ENCODE measurements at regions not wholly inside any gene's neighbourhood (a gene's known extent, or its start where the extent isn't known, plus 50 kb on each side); places are given as distances from the start of the nearest gene placed in this dataset.

DNA sequence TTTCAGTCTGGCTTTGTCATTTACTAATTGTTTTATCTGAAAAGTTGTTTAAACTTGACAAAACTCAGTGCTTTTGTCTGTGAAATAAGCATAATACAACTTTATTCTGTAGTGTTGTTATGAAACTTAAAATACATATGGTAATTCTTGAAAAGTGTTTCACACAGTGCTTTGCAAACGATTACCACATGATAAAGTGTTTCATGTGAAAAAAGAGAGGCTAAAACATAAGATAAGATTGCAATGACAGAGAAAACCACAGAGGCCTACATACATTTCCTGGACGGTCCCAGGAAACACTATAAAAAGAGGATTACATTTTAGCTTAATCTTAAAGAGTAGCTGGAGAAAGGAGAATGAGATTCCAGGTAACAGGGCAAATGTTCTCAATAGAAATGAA, 1934.6 kb upstream of the LRRTM1 start:
- Histone ChIP-seq H3K9me2 (replicated peaks; ENCODE audit: low read depth, low read length) (no peaks in the 10 kb centered on the region), H3K36me3 (ENCODE audit: insufficient read depth, low read length) (no peaks in the 10 kb centered on the region), H3K4me2 (ENCODE audit: low read depth, low read length, poor library complexity, severe bottlenecking) (no peak overlapping the region), H2AFZ (ENCODE audit: low read length) (no peak overlapping the region), H3K9ac (ENCODE audit: low read depth, low read length, poor library complexity, severe bottlenecking) (no peak overlapping the region), H3K79me2 (ENCODE audit: insufficient read depth, low read length) (no peaks in the 10 kb centered on the region), H3K4me1 (ENCODE audit: insufficient read depth, low read length, poor library complexity, severe bottlenecking) (no peaks in the 10 kb centered on the region), H3K27me3 (ENCODE audit: insufficient read depth, low read length, poor library complexity, severe bottlenecking) (no peaks in the 10 kb centered on the region), H3K4me3 (ENCODE audit: low read length, poor library complexity, severe bottlenecking) (no peak overlapping the region), H4K20me1 (ENCODE audit: insufficient read depth, low read length, poor library complexity, severe bottlenecking) (no peaks in the 10 kb centered on the region), H3K9me3 (ENCODE audit: insufficient read depth, low read depth, low read length) (no peaks in the 10 kb centered on the region), H3F3A (ENCODE audit: low read depth) (no peaks in the 10 kb centered on the region)
- TF ChIP-seq EZH2phosphoT487 (IDR thresholded peaks at IDR 0.05; ENCODE audit: borderline replicate concordance) (no peak), CTCF (conservative IDR thresholded peaks at IDR 0.05; ENCODE audit: low read length) (no peak)

DNA sequence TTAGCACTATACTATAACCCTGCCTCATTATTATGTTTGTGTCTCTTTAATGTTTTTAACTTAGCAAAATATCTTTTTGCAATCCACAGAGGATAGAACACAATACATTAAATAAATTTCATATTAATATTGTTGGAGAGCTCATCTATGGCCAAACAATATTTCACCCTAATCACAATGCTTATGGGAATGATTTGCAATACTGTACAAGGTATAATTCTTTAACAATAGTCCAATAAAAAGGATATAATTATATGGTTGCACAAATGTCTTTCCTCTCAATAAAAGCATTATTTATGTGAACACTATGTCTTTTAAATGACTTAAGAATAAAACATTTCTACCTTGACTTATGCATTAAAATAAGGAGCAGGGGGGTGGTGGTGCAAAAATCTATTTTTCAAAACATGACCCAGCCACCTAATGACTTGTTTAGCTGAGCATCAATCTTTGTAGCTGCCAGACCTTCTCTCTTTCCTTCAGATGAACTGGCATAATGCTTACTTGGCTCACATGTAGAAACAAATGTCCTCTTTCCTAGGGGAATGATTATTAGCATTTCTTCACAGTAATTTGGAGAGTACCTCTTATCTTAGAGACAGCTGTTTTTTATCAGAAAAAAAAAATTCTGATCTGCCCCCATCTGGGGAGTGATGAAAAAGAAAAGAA, 1933.6 kb upstream of the LRRTM1 start:
- H3K36me3 ChIP-seq (ENCODE audit: insufficient read depth, low read length) = no peaks in the 10 kb centered on the region

DNA sequence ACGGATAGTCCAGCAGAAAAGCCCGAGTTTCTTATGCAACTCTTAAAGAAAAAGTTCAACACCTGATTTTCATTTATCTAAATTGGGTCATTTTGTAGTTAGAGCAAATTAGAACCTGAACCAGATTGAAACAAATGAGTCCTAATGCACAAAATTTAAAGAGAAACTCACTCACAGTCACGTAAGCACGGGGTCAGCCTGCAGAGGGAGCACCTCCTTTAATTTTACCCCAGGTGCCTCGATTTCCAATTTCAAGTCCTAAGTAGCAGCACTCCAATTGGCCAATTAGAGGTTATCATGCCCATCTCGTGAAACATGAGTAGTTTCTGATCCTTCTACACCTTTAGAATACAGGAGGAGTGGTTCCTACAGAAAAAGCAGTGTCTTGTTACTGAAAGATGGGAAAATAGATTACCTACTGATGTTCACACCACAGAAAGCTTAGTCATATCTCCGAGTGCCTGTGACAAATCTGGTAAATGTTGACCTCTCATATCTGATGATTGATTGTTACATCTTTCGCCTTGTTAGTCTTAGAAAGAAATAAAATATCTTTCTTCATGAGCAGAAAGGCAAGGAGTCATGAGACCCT, 1929.8 kb upstream of the LRRTM1 start:
- no peak for TF ChIP-seq EZH2phosphoT487 (IDR thresholded peaks at IDR 0.05; ENCODE audit: borderline replicate concordance)
- peak; percentile 53 for TF ChIP-seq CTCF (conservative IDR thresholded peaks at IDR 0.05; ENCODE audit: low read length)
- H3K9ac ChIP-seq (ENCODE audit: low read depth, low read length, poor library complexity, severe bottlenecking) = no peak overlapping the region
- no peaks in the 10 kb centered on the region for H3K9me2 ChIP-seq (replicated peaks; ENCODE audit: low read depth, low read length)
- H3K9me3 ChIP-seq (ENCODE audit: insufficient read depth, low read depth, low read length) = no peaks in the 10 kb centered on the region
- H4K20me1 ChIP-seq (ENCODE audit: insufficient read depth, low read length, poor library complexity, severe bottlenecking) = no peaks in the 10 kb centered on the region
- no peaks in the 10 kb centered on the region for H3F3A ChIP-seq (ENCODE audit: low read depth)
- no peaks in the 10 kb centered on the region for H3K27me3 ChIP-seq (ENCODE audit: insufficient read depth, low read length, poor library complexity, severe bottlenecking)
- H3K4me1 ChIP-seq (ENCODE audit: insufficient read depth, low read length, poor library complexity, severe bottlenecking) = no peaks in the 10 kb centered on the region
- H3K4me2 ChIP-seq (ENCODE audit: low read depth, low read length, poor library complexity, severe bottlenecking) = no peak overlapping the region
- H3K4me3 ChIP-seq (ENCODE audit: low read length, poor library complexity, severe bottlenecking) = no peak overlapping the region
- no peaks in the 10 kb centered on the region for H3K79me2 ChIP-seq (ENCODE audit: insufficient read depth, low read length)
- H2AFZ ChIP-seq (ENCODE audit: low read length) = no peak overlapping the region; the same call in 1 of the 2 replicates
- H3K36me3 ChIP-seq (ENCODE audit: insufficient read depth, low read length) = no peaks in the 10 kb centered on the region

More for the DNA sequence above, 1933.6 kb upstream of the LRRTM1 start:
- no peaks in the 10 kb centered on the region for H3K9me2 ChIP-seq (replicated peaks; ENCODE audit: low read depth, low read length)
- H3K4me2 ChIP-seq (ENCODE audit: low read depth, low read length, poor library complexity, severe bottlenecking) = no peak overlapping the region
- no peaks in the 10 kb centered on the region for H3F3A ChIP-seq (ENCODE audit: low read depth)
- H4K20me1 ChIP-seq (ENCODE audit: insufficient read depth, low read length, poor library complexity, severe bottlenecking) = no peaks in the 10 kb centered on the region
- no peaks in the 10 kb centered on the region for H3K27me3 ChIP-seq (ENCODE audit: insufficient read depth, low read length, poor library complexity, severe bottlenecking)
- H3K4me3 ChIP-seq (ENCODE audit: low read length, poor library complexity, severe bottlenecking) = no peak overlapping the region
- H3K79me2 ChIP-seq (ENCODE audit: insufficient read depth, low read length) = no peaks in the 10 kb centered on the region
- no peak overlapping the region for H3K9ac ChIP-seq (ENCODE audit: low read depth, low read length, poor library complexity, severe bottlenecking)
- TF ChIP-seq CTCF (conservative IDR thresholded peaks at IDR 0.05; ENCODE audit: low read length) (no peak), EZH2phosphoT487 (IDR thresholded peaks at IDR 0.05; ENCODE audit: borderline replicate concordance) (no peak)
- H2AFZ ChIP-seq (ENCODE audit: low read length) = no peak overlapping the region
- no peaks in the 10 kb centered on the region for H3K9me3 ChIP-seq (ENCODE audit: insufficient read depth, low read depth, low read length)
- H3K4me1 ChIP-seq (ENCODE audit: insufficient read depth, low read length, poor library complexity, severe bottlenecking) = no peaks in the 10 kb centered on the region

Measured in Loucy (cell line).